ENCODE measurements at regions not wholly inside any gene's neighbourhood (a gene's known extent, or its start where the extent isn't known, plus 50 kb on each side); places are given as distances from the start of the nearest gene placed in this dataset.

- Mint-ChIP-seq H3K27me3 (ENCODE audit: insufficient read depth, unreplicated experiment) (no peaks in the 10 kb centered on the region), H3K4me3 (ENCODE audit: unreplicated experiment) (no peak overlapping the region), H3K9me3 (ENCODE audit: unreplicated experiment) (peaks cover 22% of the 10 kb centered on the region), H3K36me3 (ENCODE audit: insufficient read depth, unreplicated experiment) (no peaks in the 10 kb centered on the region), H3K27ac (ENCODE audit: low read depth, unreplicated experiment) (no peak overlapping the region), H3K4me1 (ENCODE audit: insufficient read depth, unreplicated experiment) (no peaks in the 10 kb centered on the region)
- DNase-seq (ENCODE audit: unreplicated experiment), result no peak
- intact Hi-C loops (cut with micrococcal nuclease), result no loop called here
- ChIA-PET POLR2A (no interaction called here), CTCF (no interaction called here)
- no peak for TF ChIP-seq CTCF (IDR thresholded peaks at IDR 0.05; ENCODE audit: unreplicated experiment)
- BruUV-seq (replicated peaks), result no TSS peak
Measured at GRCh38 chr2:145341536-145341935, 821.6 kb upstream of the ZEB2 start.

- H3K36me3 Mint-ChIP-seq (ENCODE audit: insufficient read depth, unreplicated experiment), result no peaks in the 10 kb centered on the region
- intact Hi-C loops (cut with micrococcal nuclease), result no loop called here
- BruUV-seq (replicated peaks), result no TSS peak
- no peak for DNase-seq (ENCODE audit: unreplicated experiment)
- H3K27me3 Mint-ChIP-seq (ENCODE audit: insufficient read depth, unreplicated experiment), result no peaks in the 10 kb centered on the region
- TF ChIP-seq CTCF (IDR thresholded peaks at IDR 0.05; ENCODE audit: unreplicated experiment), result no peak
- ChIA-PET CTCF (no interaction called here), POLR2A (no interaction called here)
- H3K4me3 Mint-ChIP-seq (ENCODE audit: unreplicated experiment), result no peak overlapping the region
- H3K9me3 Mint-ChIP-seq (ENCODE audit: unreplicated experiment), result peaks cover 21% of the 10 kb centered on the region
- no peak overlapping the region for H3K27ac Mint-ChIP-seq (ENCODE audit: low read depth, unreplicated experiment)
- no peaks in the 10 kb centered on the region for H3K4me1 Mint-ChIP-seq (ENCODE audit: insufficient read depth, unreplicated experiment)
Measured at GRCh38 chr2:145339646-145340045, 819.7 kb upstream of the ZEB2 start.

- TF ChIP-seq CTCF (IDR thresholded peaks at IDR 0.05; ENCODE audit: unreplicated experiment), result no peak
- Mint-ChIP-seq H3K27me3 (ENCODE audit: insufficient read depth, unreplicated experiment) (no peaks in the 10 kb centered on the region), H3K4me3 (ENCODE audit: unreplicated experiment) (no peak overlapping the region), H3K27ac (ENCODE audit: low read depth, unreplicated experiment) (no peak overlapping the region), H3K9me3 (ENCODE audit: unreplicated experiment) (no peaks in the 10 kb centered on the region), H3K4me1 (ENCODE audit: insufficient read depth, unreplicated experiment) (no peaks in the 10 kb centered on the region), H3K36me3 (ENCODE audit: insufficient read depth, unreplicated experiment) (no peaks in the 10 kb centered on the region)
- intact Hi-C loops (cut with micrococcal nuclease), result no loop called here
- BruUV-seq (replicated peaks), result no TSS peak
- ChIA-PET POLR2A (no interaction called here), CTCF (interaction anchor here (0.6 kb wide), 1 partner anchor 20 kb away, joined by 3 read pairs; no protein-coding TSS in a partner anchor)
- no peak for DNase-seq (ENCODE audit: unreplicated experiment)
Measured at GRCh38 chr2:145332210-145332898, 812.4 kb upstream of the ZEB2 start.

- H3K4me3 Mint-ChIP-seq (ENCODE audit: unreplicated experiment), result no peak overlapping the region
Measured at GRCh38 chr2:145329971-145330370, 810.1 kb upstream of the ZEB2 start.

More at GRCh38 chr2:145329971-145330370, 810.1 kb upstream of the ZEB2 start:
- TF ChIP-seq CTCF (IDR thresholded peaks at IDR 0.05; ENCODE audit: unreplicated experiment), result no peak
- ChIA-PET CTCF (interaction anchor here (0.6 kb wide), 1 partner anchor 136 kb away, joined by 3 read pairs; no protein-coding TSS in a partner anchor), POLR2A (interaction anchor here (0.6 kb wide), 1 partner anchor 9 kb away, joined by 4 read pairs; no protein-coding TSS in a partner anchor)
- Mint-ChIP-seq H3K9me3 (ENCODE audit: unreplicated experiment) (no peaks in the 10 kb centered on the region), H3K27ac (ENCODE audit: low read depth, unreplicated experiment) (no peak overlapping the region), H3K36me3 (ENCODE audit: insufficient read depth, unreplicated experiment) (no peaks in the 10 kb centered on the region), H3K4me1 (ENCODE audit: insufficient read depth, unreplicated experiment) (peaks cover 6% of the 10 kb centered on the region), H3K27me3 (ENCODE audit: insufficient read depth, unreplicated experiment) (no peaks in the 10 kb centered on the region)
- no peak for DNase-seq (ENCODE audit: unreplicated experiment)
- BruUV-seq (replicated peaks), result no TSS peak
- intact Hi-C loops (cut with micrococcal nuclease), result no loop called here

Data from MCF 10A (cell line).